DMS114 treated with DMSO at 0.1 percent for 48 hours (cell line): ENCODE measurements at regions not wholly inside any gene's neighbourhood (a gene's known extent, or its start where the extent isn't known, plus 50 kb on each side); places are given as distances from the start of the nearest gene placed in this dataset.
"Not testable (repeated sequence)": the region's sequence is repeated elsewhere in the genome, so short reads cannot be mapped to it uniquely, and the experiment has no call there.

Experiments used
- DNase-seq: peaks from one replicate; lab custom pipeline; 2025; ENCODE audit not compliant: unreplicated experiment; lab: John Stamatoyannopoulos, UW

DNA sequence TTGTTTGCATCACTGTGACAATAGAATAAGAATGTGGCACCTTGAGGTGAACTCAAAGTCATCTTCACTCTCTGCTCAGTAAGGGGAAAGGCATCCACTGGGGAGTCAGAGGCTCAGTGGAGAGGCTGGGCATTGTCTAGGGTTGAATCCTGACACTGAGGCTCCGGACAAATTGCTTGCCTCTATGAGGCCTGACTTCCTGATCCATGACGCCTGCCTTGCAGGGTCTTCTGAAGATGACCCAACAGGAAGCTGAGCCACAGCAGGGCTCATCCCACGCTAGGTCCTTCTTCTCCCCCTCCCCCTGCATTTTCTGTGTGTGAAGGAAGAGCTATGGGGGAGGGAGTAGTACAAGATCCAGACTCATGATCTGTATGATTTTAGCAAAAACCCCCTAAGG, 265.1 kb downstream of the SH3BP4 start:
- DNase-seq: no peak

DNA sequence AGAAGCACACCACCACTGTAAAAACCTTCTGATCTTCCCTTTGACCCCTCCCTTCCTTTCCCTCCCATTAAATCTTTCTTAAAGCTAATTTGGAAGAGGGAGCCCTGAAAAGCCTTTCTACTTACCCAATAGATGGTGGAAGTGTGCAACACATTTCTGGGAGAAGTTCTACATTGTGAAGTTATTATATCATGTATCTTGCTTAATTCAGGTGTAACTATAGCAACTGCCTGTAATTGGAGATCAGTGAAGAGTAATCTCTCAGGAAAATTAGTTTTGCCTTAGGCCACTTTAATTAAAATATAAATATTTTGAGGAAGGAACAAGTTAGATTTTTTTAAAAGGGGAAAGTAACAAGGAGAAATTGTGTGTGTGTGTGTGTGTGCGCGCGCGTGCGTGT, 266.0 kb downstream of the SH3BP4 start:
- DNase-seq: no peak

DNA sequence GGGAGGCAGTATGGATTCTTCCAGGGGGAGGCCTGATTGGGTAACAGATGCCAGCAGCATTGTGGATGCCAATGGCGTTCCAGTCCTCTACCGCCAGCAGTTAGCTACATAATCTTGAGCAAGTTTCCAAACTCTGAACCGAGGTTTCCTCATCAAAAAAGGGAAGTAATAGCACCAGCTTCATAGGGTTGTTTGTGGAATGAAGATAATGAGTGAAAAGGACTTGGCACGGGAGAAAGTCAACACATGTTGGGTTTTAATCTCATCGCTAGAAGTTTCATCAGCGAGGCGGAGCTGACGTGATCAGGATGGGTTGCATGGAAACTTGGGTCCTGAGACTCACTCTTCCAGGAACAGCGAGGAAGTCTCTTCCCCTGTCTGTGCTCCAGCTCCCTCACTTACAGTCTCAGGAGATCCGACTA, 266.7 kb downstream of the SH3BP4 start:
- DNase-seq: no peak

DNA sequence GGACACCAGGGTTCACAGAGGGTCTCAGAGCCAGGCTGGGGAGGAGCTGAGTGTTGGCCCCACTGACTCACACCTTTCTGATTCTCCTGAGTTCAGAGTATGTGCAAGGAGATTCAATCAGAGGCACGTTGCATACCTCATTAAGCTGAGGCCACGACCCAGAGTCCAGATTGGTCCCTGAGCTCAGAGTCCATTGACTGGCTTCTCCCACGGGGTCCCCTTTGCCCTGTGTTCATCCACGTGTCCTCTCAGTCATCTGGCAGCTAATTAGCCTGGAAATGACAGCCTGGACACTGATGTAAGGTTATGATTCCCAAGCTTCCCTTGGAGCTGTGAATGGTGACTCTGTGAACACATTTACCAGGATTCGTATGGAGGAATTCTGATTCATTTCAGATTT, 267.2 kb downstream of the SH3BP4 start:
- DNase-seq: no peak

DNA sequence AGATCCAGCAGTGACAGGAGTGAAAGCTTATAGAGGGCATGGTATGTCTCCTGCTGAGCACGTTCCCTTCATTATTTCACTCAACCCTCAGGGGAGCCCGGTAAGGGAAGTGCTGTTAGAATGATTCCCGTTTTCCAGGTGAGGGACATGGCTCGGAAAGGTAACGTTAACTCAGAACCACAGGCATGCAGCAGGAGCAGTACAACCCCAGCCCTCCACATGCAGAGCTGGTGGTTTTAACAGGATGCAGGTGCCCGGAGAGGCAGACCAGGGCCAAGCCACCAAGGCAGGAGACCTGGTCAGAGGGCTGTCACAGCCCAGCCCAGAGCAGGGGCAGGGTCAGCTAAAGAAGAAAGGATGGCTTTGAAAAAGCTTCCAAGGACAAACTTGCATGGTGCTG, 268.5 kb downstream of the SH3BP4 start:
- no peak for DNase-seq

DNA sequence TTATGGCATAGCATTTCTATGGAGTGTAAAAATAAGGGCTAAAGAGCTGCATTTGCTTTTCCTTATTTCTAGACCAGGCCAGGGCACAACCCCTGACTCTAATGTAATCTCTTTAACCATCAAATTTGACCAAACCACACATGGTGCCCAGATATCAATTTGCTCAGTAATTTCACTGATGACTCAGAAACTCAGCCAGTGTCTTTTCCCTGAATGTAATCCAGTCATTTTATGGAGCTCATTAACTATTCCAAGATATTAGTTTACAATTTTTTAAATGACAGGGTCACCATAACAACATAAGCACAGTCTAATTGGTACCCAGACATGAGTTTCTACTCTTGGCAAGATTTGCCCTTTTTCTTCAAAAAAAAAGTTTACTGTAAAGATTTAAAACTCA, 270.8 kb upstream of the AGAP1 start:
- DNase-seq: no peak

DNA sequence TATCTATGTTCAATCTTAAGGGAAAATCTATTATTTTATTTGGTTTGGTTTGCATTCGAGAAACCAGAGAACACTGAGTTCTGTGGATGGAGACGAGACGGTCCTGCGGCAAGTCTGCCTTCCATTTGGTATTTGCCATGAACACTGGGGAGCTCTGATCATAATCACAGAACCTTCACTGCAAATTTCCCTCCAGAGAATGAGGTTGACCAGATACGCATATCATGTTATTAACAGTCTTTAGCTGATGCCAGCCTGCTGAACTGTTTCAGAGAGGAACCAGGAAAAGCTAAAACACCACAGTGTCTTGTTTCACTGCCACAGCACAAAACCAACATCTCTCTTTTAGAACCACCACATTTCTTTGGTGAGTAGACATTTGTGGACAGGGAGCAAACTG, 269.4 kb upstream of the AGAP1 start:
- no peak for DNase-seq

DNA sequence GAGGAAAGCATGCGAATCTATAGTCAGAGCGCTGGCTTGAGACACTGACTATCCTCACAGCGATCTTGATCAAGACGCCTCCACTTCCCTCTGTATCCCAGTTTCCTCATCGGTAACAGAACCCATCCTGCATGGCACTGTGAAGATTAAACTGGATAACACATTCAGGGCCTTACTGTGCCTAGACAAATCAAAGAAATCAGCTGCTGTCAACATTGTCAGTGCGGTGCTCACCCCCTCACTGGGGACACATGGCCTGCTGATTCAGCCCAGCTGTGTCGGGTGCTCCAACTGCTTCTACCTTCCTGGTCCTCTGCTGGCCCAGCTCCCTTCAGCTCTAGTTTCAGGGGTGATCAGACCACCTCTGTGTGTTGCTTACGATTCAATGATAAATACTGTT, 268.6 kb upstream of the AGAP1 start:
- no peak for DNase-seq

DNA sequence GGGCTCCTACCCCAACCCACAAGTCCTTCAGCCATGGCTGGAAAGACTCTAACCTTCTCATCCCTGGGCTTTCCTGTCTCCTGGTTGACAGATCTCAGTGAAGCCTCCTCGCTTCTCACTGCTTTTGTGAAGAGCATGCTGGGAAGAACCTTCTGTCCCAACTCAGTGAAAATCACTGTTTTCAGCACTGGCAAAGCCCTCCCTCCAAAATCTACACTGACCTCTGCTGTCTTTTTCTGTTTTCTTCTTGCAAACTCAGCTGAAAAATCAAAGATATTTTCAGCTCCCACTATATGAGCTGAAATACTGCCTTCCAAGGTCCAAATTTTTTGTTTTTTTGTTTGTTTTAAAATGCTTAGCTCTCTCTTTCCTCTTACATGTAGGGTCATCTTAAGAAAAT, 266.3 kb upstream of the AGAP1 start:
- no peak for DNase-seq

DNA sequence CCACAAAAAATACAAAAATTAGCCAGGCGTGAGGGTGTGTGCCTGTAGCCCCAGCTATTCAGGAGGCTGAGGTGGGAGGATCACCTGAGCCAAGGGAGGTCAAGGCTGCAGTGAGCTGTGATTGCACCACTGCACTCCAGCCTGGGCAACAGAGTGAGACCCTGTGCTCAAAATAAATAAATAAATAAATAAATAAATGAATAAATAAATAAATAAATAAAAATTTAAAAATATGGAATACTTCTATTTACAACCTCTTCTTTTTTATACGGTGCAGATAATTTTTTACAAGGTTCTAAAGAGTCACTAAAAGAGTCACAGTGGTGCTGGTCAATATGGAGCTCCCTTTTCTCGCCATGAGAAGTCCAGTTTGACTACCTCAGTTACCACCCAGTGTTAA, 265.4 kb upstream of the AGAP1 start:
- DNase-seq: not testable (repeated sequence)

DNA sequence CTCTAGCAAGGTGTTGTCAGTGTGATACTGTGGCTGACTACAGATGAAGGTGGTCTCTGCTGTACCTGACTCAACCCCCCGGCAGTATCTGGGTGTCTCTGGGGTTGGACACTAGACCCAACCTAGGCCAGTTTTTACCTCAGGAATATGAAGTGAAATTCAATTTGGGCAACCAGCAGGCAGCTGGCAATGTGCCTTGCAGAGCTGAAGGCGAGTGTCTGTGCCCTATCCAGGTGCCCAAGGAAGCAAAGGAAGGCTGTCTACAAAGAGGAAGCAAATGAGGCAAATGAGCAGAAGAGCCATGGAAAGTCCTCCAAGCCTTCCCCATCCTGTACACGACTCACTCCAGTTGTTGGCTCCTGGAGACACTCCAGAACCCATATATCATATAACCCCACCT, 264.6 kb upstream of the AGAP1 start:
- DNase-seq: no peak

DNA sequence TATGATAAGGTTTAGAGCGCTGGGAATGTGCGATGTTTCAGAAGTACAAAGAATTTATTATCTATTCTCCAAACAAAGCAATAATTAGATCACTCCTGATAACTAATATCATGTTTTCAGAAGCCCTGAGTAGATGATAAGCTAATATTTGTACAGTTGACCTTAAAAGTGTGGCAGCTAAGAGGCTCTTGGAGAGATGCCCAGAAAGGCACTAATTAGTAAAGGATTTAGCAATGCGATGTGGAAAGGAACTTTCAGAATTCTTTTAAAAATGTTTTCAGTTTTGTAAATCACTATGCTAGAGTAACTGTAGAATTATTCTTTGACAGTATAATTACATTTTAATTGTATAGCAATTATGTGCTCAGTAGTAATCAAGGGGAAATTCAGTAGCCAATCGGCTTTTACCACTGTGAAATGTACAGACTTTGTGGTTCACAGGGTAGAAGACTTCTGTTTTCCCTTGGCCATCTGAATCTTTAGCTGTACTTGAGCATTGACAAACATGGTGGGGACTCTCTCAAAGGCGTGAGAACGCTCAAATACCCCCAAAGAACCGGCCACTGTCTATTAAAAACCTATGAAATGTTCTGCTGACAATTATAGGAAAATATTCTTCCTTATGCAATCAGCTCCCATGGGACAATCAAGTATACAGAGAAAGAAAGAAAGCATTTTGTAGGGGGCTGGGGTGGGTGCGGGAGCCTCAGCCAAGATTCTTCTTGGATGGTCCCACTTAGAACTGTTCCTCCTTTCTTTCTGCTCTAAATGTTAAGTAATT, 262.8 kb upstream of the AGAP1 start:
- no peak for DNase-seq

DNA sequence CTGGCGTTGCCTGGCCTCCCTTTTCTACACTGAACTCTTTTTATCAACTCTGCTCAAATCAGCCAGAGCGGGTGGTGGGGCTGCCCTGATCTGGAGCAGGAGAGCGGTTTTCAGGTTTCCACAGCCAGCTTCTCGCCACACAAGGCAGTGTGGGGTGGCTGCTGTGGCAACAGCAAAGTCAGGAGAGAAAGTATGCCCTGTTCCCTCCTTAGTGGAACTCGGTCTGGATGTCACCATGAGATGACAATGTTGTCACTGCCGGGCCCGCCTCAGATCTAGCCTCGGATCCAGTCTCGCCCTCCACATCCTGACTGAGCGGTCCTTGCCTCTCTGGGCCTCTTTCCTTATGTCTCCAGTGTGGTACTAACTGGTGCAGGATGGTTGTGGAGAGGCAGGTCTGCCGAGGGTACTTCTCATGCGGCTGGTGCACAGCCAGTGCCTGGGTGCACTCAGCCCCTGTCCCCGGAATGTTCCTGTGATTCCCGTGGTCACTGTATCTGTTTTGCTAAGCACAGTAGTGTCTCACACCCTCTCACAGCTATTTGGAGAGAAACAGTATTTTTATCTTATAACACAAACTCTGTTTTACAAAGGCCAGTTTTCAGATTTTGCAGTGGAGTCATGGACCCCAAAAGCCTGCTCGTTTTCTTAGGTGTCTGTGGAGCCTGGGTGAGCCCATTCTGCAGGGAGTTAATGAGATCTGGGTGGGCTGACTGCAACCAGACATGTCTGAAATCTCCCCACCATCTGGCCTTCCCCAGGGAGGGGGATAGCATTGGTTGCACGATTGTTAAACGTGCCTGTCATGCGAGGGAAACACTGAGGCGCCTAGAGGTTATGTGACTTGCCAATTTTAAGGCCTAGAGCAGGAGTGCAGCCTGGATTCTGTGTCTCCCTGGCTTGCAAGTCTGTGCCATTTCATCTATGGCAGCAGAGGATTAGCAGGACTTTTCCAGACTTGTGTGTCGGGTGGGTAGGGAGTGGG, 261.1 kb upstream of the AGAP1 start:
- no peak for DNase-seq

DNA sequence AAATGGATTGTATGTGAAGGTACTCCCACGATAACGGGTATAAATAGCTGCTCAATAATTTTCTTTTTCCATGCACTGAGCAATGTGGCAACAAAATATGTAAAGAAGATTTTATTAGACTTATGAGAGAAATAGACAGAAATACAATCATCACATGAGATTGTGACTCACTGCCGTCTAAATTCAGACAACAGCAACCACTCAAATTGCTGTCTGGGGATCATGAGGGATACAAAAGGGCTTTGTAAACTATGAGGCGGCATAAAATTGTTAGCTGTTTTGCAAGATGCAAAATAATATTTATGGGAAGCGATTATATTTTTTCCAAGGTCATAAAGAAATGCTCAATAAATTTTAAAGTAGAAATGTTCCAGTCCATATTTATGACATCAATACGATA, 259.1 kb upstream of the AGAP1 start:
- DNase-seq: no peak

DNA sequence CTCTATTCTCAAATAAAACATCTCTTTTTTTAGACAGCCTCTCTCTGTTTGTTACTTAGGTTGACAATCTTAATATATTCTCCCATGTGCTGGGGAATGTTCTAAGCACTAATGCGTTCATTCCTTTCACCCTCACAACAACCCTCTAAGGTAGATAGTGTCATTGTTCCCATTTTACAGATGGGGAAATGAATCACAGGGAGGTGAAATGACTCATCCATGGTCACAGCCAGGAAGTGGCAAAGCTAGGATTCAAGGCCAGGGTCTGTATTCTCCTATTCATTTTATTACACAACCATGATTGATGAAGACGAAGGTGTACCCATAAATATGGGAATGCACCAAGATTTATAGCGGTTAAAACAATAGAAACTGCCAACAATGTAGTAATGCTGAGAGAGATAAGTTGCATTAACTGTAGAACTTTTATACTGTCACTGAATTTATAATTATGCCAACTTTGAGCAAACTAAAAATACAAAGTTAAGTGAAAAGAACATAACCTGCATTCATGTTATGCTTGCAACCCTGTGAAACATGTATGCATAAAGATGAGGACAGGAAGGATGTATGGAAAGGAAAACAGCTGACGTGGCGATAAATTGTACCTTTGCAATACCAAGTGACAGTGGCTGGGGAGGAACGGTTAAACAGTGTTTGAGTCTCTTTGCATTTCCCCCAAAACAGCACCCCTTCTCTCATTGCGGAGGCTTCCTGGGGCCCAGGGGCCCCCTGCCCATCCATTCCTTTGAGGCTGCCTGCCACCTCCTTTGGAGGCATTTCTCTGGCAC, 257.7 kb upstream of the AGAP1 start:
- no peak for DNase-seq

DNA sequence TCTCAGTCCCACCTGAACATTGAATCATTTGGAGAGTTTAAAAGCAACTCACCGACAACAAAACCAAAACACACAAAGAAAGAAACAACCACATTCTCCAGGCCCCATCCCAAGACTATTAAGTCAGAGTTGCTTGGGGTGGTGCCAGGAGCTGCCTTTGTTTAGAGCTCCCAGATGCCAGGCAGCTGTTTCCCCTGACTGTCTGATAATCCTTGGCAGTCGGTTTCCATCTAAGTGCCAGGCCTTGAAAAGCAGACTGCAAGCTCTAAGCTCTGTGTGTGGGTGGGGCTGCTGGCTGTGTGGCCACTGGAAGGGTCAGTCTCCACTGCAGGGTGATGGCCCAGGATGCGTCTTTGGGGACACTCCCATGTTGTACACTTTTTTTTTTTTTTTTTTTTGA, 255.3 kb upstream of the AGAP1 start:
- no peak for DNase-seq

DNA sequence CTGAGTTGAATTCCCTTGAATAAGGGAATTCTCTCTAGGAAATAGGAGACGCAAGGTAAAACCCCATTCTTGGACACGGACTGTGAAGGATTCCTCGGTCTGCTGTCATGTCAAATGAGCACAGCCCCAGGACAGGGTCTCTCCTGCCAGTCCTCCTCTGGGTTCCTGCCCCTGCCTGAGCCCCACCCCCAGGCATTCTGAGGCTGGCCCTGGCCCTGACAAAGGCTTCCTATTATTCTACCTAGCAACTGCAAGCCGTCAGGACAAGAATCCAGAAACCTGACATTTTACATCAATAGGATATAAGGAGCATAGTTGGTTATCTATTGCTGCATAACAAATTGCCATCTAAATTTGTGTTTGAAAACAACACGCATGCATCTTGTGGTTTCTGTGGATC, 253.3 kb upstream of the AGAP1 start:
- no peak for DNase-seq

DNA sequence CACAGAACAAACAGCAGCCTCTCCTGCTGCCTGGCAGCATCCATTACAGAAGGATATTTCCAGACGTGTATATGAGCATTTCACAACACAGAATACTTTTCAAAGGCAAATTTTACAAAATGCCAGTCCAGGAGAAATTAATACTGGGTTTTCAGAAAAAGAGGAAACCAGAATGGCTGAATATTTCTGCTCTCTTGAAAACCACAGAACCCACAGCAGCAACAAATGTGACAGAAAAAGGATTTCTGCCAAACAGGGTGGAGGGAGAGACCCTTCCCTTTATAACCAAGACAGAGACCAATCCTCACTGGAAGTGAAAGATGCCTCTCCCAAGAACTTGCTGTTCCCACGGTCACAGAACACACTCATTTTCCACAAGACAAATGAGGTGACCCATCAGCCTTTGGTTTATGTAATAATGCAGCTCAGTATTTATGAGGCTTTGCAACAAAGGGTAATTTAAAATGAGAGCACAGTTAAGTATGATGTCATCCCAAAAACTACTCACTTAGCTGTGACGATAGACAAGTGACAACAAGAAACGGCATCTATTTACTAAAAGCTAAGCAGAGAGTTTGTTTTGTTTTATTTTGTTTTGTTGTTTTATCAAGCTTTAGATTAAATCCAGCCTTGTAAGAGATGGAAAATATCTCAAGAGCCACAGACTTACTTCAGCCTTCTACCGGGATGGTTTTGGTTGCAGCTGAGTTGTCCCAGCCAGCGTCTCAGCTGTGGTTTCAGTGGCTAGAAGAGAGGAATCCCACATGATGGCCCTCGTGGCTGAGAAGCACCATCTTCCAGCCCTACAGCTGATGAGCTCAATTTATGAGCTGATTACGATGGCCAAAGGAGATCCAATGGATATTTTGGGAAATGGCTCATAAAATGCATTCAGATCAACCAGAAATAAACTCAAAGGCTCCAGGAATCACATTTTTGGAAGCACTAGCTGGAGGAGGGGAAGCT, 249.3 kb upstream of the AGAP1 start:
- no peak for DNase-seq

DNA sequence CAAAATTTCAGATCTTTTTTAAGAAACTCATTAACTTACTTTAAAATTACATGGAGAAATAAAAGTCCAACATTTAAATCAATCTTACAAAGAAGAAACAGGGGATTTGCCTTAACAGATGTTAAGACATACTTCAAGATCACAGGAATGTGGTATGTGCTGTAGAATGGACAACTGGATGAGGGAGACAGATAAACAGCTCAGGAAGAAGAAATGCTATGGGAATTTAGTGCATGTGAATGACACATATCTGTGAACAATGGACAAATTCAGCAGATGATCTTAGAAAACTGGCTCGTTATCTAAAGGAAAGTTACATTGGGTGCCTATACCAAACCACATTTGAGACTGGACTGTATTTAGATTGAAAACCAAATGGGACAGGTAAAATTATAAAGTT, 246.8 kb upstream of the AGAP1 start:
- no peak for DNase-seq

DNA sequence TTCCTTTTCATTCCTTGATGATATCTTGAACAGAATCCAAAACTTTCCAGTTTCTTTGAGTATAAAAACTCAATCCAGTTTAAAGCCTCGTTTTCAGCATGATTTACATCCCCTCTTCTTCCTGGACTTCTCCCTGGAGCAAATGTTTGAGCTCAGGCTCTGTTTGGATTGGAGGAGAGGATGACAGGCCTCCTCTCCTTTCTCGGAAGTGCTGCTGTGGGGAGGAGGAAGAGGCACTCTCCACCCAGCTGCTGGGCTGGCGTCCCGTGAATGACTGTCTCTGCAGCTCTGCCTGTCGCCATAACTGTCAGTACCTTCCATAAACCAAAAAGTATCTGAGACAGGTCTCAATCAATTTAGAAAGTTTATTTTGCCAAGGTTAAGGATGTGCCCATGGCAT, 238.2 kb upstream of the AGAP1 start:
- no peak for DNase-seq
